SK-N-SH (cell line): ENCODE measurements at regions not wholly inside any gene's neighbourhood (a gene's known extent, or its start where the extent isn't known, plus 50 kb on each side); places are given as distances from the start of the nearest gene placed in this dataset.

ENCODE experiments used
- CTCF ChIA-PET: fragments of 300-600, 350-600 bp; formaldehyde crosslinking; extraction: SDS; loops from one replicate; lab custom pipeline; 2021; lab: Yijun Ruan, JAX
- POLR2A ChIA-PET: fragments of 350-600 bp; sonication (Branson Sonifier 250); formaldehyde crosslinking; extraction: SDS; loops from one replicate; lab custom pipeline; 2020; ENCODE audit warnings: antibody characterized with exemption, inconsistent platforms; lab: Yijun Ruan, JAX
- DNase-seq: peaks from one replicate; pipeline ENCODE4 v3.0.0; 2012
- H2AFZ ChIP-seq: fragments of 200-600 bp; sonication (generic); 2 replicates; pipeline ENCODE4 v1.8.1; 2016; ENCODE audit warnings: antibody characterized with exemption, mild to moderate bottlenecking, low read depth
- H3F3A ChIP-seq: fragments of 200-600 bp; sonication (generic); replicated peaks from 2 replicates; pipeline ENCODE3; 2016; ENCODE audit warnings: antibody characterized with exemption, mild to moderate bottlenecking; ENCODE audit not compliant: insufficient read depth
- H3K27ac ChIP-seq, 2 experiments: fragments of 200-500 bp in 1 of 2; fragments of 200-600 bp in 1 of 2; sonication (Bioruptor generic) in 1 of 2; sonication (generic), shearing (Covaris generic) in 1 of 2; 2 replicates each; pipeline versions ENCODE4 v1.5.1 to v1.6.1; 2014 to 2016; ENCODE audit warnings: low read depth in 2 of 2, inconsistent platforms in 1 of 2, low read length in 1 of 2, mild to moderate bottlenecking in 1 of 2, mixed read lengths in 1 of 2
- H3K27me3 ChIP-seq: fragments of 200-600 bp; sonication (generic), shearing (Covaris generic); 2 replicates; pipeline ENCODE4 v1.6.1; 2016; ENCODE audit warnings: mixed run types; ENCODE audit not compliant: insufficient read depth
- H3K36me3 ChIP-seq, 2 experiments: fragments of 200-500 bp in 1 of 2; fragments of 200-600 bp in 1 of 2; sonication (Bioruptor generic) in 1 of 2; sonication (generic) in 1 of 2; replicated peaks in 1 of 2; 2 replicates each; pipeline versions ENCODE3 to v1.5.1; 2014 to 2016; ENCODE audit warnings: low read length in 1 of 2, mild to moderate bottlenecking in 1 of 2; ENCODE audit not compliant: insufficient read depth in 2 of 2, control insufficient read depth in 1 of 2
- H3K4me1 ChIP-seq, 2 experiments: fragments of 200-500 bp in 1 of 2; fragments of 200-600 bp in 1 of 2; sonication (Bioruptor generic) in 1 of 2; sonication (generic), shearing (Covaris generic) in 1 of 2; 2 replicates each; pipeline versions ENCODE4 v1.5.1 to v1.6.1; 2014 to 2016; ENCODE audit warnings: low read depth in 1 of 2, low read length in 1 of 2, mixed run types in 1 of 2; ENCODE audit not compliant: insufficient read depth in 2 of 2, control insufficient read depth in 1 of 2
- H3K4me2 ChIP-seq: fragments of 200-600 bp; sonication (generic), shearing (Covaris generic); 2 replicates; pipeline ENCODE4 v1.6.1; 2017; ENCODE audit warnings: mixed run types
- H3K4me3 ChIP-seq, 2 experiments: fragments of 200-500 bp in 1 of 2; fragments of 200-600 bp in 1 of 2; sonication (Bioruptor generic) in 1 of 2; sonication (generic), shearing (Covaris generic) in 1 of 2; 2 replicates each; pipeline versions ENCODE4 v1.5.1 to v1.8.1; 2014 to 2016; ENCODE audit warnings: low read depth in 2 of 2, inconsistent platforms in 1 of 2, low read length in 1 of 2, mild to moderate bottlenecking in 1 of 2, mixed read lengths in 1 of 2, moderate library complexity in 1 of 2
- H3K79me2 ChIP-seq: fragments of 200-600 bp; sonication (generic); 2 replicates; pipeline ENCODE4 v1.8.1; 2017; ENCODE audit warnings: mild to moderate bottlenecking; ENCODE audit not compliant: insufficient read depth
- H3K9ac ChIP-seq: fragments of 200-600 bp; sonication (generic); 2 replicates; pipeline ENCODE4 v1.6.1; 2017; ENCODE audit warnings: mixed run types
- H3K9me2 ChIP-seq: fragments of 200-600 bp; sonication (generic); 2 replicates; pipeline ENCODE4 v1.6.1; 2017; ENCODE audit warnings: mixed run types
- H3K9me3 ChIP-seq: fragments of 200-600 bp; sonication (generic); 2 replicates; pipeline ENCODE4 v1.6.1; 2017; ENCODE audit warnings: mixed run types, mild to moderate bottlenecking, moderate library complexity
- H4K20me1 ChIP-seq: fragments of 200-600 bp; sonication (generic); 2 replicates; pipeline ENCODE4 v1.6.1; 2017; ENCODE audit warnings: mild to moderate bottlenecking, mixed run types; ENCODE audit not compliant: insufficient read depth
- CTCF ChIP-seq: fragments of 200-600 bp; sonication (generic); IDR thresholded peaks from 2 replicates; pipeline ENCODE4 v1.6.1; 2017; ENCODE audit warnings: antibody characterized with exemption, mild to moderate bottlenecking, moderate library complexity
- ELF1 ChIP-seq: IDR thresholded peaks from 2 replicates; pipeline ENCODE4 v1.4.0; 2012
- EZH2phosphoT487 ChIP-seq: fragments of 200-600 bp; sonication (generic); IDR thresholded peaks from 2 replicates; pipeline ENCODE4 v1.6.1; 2017; ENCODE audit warnings: low read depth, mixed run types, mild to moderate bottlenecking, antibody characterized with exemption, moderate library complexity, borderline replicate concordance
- FOXJ3 ChIP-seq: sonication (generic); formaldehyde crosslinking; IDR thresholded peaks from 2 replicates; pipeline ENCODE4 v1.5.1; 2020; ENCODE audit warnings: mild to moderate bottlenecking, missing genetic modification reagents
- GABPA ChIP-seq: IDR thresholded peaks from 2 replicates; pipeline ENCODE4 v1.4.0; 2012; ENCODE audit warnings: low read depth, mild to moderate bottlenecking
- MEF2A ChIP-seq: IDR thresholded peaks from 2 replicates; pipeline ENCODE4 v1.4.0; 2012; ENCODE audit warnings: low read depth, borderline replicate concordance
- MXI1 ChIP-seq: IDR thresholded peaks from 2 replicates; pipeline ENCODE4 v1.6.1; 2012; ENCODE audit warnings: mild to moderate bottlenecking, low read depth, low read length, improper control_type of control experiment
- NFIC ChIP-seq: IDR thresholded peaks from 2 replicates; pipeline ENCODE4 v1.4.0; 2012; ENCODE audit warnings: borderline replicate concordance
- NRF1 ChIP-seq: IDR thresholded peaks from 2 replicates; pipeline ENCODE4 v1.6.1; 2012; ENCODE audit warnings: low read depth, mild to moderate bottlenecking, low read length
- POLR2AphosphoS5 ChIP-seq: IDR thresholded peaks from 2 replicates; pipeline ENCODE4 v1.6.1; 2012; ENCODE audit warnings: low read depth, low read length
- RAD21 ChIP-seq: IDR thresholded peaks from 2 replicates; pipeline ENCODE4 v1.6.1; 2012; ENCODE audit warnings: mild to moderate bottlenecking, low read length
- RCOR1 ChIP-seq: fragments of 150-350 bp; IDR thresholded peaks from 2 replicates; pipeline ENCODE4 v1.6.1; 2017; ENCODE audit warnings: antibody characterized with exemption, low read length
- RXRA ChIP-seq: IDR thresholded peaks from 2 replicates; pipeline ENCODE4 v1.4.0; 2012; ENCODE audit warnings: low read depth, mild to moderate bottlenecking, borderline replicate concordance
- SMC3 ChIP-seq: IDR thresholded peaks from 2 replicates; pipeline ENCODE4 v1.6.1; 2012; ENCODE audit warnings: low read depth, low read length, improper control_type of control experiment
- TAF1 ChIP-seq: IDR thresholded peaks from 2 replicates; pipeline ENCODE4 v1.6.1; 2012; ENCODE audit warnings: low read depth, mild to moderate bottlenecking, low read length, moderate library complexity, borderline replicate concordance
- TEAD4 ChIP-seq: IDR thresholded peaks from 2 replicates; pipeline ENCODE4 v1.4.0; 2012; ENCODE audit warnings: mild to moderate bottlenecking, borderline replicate concordance; ENCODE audit not compliant: insufficient read depth
- YY1 ChIP-seq: IDR thresholded peaks from 2 replicates; pipeline ENCODE4 v1.4.0; 2012; ENCODE audit warnings: low read depth, mild to moderate bottlenecking
- WGBS: methylation state at CpG from one replicate; pipeline ENCODE4 v1.1.6; 2017; ENCODE audit warnings: low lambda C conversion rate; 5-methylcytosine and 5-hydroxymethylcytosine counted together
- TF ChIP-seq, protein P1 (sequence below): IDR thresholded peaks from 2 replicates; pipeline ENCODE4 v1.4.0; 2012; ENCODE audit warnings: low read depth
- TF ChIP-seq, protein P2 (sequence below): IDR thresholded peaks from 2 replicates; pipeline ENCODE4 v1.6.1; 2012; ENCODE audit warnings: mild to moderate bottlenecking, low read depth, low read length, moderate library complexity

- Histone ChIP-seq H3K79me2 (no peaks in the 10 kb centered on the region), H2AFZ (no peak overlapping the region), H3K36me3 (no peaks in the 10 kb centered on the region), H3K9me3 (peaks cover 5% of the 10 kb centered on the region; the same call in 1 of the 2 replicates), H3K4me2 (no peak overlapping the region), H3F3A (no peaks in the 10 kb centered on the region), H4K20me1 (no peaks in the 10 kb centered on the region), H3K4me3 (no peak overlapping the region), H3K4me1 (no peaks in the 10 kb centered on the region; a peak in 1 of 4 replicates)
- ChIA-PET CTCF (no interaction called here), POLR2A (no interaction called here)
- 17% methylated on average over 1 of the region's 1 CpG for WGBS
- TF ChIP-seq, protein P1, sequence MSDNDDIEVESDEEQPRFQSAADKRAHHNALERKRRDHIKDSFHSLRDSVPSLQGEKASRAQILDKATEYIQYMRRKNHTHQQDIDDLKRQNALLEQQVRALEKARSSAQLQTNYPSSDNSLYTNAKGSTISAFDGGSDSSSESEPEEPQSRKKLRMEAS, result no peak
- no peak for TF ChIP-seq YY1
- no peak for TF ChIP-seq ELF1
- no peak for TF ChIP-seq SMC3
- no peak for TF ChIP-seq CTCF
- no peak for TF ChIP-seq TEAD4
- no peak for TF ChIP-seq RXRA
- no peak for TF ChIP-seq MEF2A
- TF ChIP-seq FOXJ3 (CRISPR knock-in tag), result no peak
- TF ChIP-seq POLR2AphosphoS5, result no peak
- TF ChIP-seq MXI1, result no peak
- TF ChIP-seq, protein P2, sequence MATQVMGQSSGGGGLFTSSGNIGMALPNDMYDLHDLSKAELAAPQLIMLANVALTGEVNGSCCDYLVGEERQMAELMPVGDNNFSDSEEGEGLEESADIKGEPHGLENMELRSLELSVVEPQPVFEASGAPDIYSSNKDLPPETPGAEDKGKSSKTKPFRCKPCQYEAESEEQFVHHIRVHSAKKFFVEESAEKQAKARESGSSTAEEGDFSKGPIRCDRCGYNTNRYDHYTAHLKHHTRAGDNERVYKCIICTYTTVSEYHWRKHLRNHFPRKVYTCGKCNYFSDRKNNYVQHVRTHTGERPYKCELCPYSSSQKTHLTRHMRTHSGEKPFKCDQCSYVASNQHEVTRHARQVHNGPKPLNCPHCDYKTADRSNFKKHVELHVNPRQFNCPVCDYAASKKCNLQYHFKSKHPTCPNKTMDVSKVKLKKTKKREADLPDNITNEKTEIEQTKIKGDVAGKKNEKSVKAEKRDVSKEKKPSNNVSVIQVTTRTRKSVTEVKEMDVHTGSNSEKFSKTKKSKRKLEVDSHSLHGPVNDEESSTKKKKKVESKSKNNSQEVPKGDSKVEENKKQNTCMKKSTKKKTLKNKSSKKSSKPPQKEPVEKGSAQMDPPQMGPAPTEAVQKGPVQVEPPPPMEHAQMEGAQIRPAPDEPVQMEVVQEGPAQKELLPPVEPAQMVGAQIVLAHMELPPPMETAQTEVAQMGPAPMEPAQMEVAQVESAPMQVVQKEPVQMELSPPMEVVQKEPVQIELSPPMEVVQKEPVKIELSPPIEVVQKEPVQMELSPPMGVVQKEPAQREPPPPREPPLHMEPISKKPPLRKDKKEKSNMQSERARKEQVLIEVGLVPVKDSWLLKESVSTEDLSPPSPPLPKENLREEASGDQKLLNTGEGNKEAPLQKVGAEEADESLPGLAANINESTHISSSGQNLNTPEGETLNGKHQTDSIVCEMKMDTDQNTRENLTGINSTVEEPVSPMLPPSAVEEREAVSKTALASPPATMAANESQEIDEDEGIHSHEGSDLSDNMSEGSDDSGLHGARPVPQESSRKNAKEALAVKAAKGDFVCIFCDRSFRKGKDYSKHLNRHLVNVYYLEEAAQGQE, result no peak
- no peak for TF ChIP-seq EZH2phosphoT487
- TF ChIP-seq RCOR1, result no peak
- TF ChIP-seq NRF1, result no peak
- TF ChIP-seq RAD21, result no peak
- no peak for TF ChIP-seq NFIC
- TF ChIP-seq GABPA, result no peak
- no peak for TF ChIP-seq TAF1
- TF ChIP-seq, all 33 proteins: peak for 0
- Histone ChIP-seq H3K27ac (no peak overlapping the region), H3K9ac (no peak overlapping the region), H3K27me3 (no peaks in the 10 kb centered on the region), H3K9me2 (no peaks in the 10 kb centered on the region)
- no peak for DNase-seq
These were observed 471.3 kb downstream of the C6orf118 start for GRCh38 chr6:164838068-164838615.
